HG02852 (cell line): ENCODE measurements at regions not wholly inside any gene's neighbourhood (a gene's known extent, or its start where the extent isn't known, plus 50 kb on each side); places are given as distances from the start of the nearest gene placed in this dataset.

Source experiments
- ATAC-seq: cut with Tn5 transposase; IDR thresholded peaks from one replicate; pipeline ENCODE4 v1.9.1; 2021; ENCODE audit warnings: mild to moderate bottlenecking, moderate library complexity; ENCODE audit not compliant: unreplicated experiment

DNA sequence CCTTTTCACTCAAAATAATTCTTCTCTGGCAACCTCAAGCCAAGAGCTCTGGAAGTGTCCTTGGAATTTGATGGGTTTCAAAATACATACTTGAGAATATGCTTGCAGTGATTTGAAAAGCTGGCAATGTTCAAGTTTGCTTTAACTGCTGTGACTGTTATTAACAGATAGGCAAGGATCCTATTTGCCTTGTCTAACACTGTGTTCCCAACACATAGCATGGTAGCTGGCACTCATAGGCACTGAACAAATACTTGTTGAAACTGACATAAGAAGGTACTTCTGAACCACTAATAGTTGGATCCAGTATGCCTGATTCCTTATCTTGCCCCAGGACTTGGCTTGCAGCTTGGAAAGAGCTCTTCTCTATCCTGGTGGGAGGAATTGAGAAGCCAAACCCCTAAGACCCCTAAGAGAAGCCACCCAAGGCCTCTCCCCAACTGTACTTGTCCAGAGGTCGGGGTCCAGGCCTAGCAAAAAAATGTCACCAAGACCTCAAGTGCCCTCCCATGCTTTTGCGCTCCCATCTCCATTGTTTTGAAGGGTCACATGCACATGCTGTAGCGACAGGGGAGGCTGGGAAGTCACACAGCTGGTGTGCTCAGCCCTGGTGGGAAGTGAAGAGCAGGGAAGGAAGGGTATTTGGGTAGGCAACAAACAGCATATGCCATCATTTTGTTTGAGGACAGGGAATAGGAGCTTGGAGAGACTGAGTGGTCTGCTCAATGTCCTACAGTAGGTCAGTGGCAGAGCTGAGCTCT lies 118.4 kb upstream of the HAAO start:
- no peak for ATAC-seq

DNA sequence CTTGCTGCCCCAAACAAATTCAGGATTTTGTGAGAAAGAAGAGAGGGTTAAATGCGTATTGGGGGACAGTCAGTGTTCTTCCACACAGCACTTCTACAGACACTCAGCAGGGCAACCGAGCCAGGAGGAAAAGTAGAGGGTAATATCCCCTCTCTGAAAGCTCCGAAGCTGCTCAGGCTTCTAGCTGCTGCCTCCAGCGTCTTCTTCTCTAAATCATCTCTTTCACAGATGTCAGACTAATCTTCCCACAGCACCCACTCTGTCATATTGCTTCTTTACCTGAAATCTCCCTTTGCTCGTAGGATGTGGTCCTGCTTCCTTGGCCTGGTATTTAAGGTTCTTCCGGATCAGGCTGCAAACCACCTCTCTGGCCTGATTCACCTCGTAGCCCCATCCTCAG lies 117.6 kb upstream of the HAAO start:
- no peak for ATAC-seq

DNA sequence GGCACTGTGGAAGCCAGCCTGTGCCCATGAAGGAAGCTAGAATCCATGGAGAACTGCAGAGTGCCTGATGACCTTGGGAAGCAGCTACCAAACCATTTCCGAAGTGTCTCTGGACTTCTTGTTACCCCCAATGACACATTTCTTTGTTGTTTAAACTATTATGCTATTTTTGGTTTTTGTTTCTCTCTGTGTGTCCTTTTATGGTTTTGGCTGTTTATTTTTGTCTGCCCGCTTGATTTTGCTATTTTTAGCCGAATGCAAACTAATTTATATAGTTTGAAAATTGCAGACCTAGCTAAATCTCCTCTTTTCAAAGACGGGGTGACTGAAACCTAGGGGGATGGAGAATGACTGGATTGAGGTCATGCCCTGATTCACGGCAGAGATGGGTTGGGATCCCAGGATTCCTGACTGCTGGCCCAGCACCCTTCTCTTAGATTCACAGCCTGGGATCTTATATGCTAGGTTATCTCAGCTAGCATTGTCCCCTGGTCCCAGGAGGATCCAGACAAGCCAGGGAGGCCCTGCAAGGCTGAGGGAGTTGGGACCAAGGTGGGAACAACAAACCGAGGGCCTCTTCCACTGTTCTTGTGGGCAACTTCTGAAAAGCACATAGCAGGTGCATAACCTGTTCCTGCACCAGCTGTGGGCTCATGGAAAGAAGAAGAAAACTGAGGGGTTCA lies 116.3 kb upstream of the HAAO start:
- ATAC-seq, result no peak

DNA sequence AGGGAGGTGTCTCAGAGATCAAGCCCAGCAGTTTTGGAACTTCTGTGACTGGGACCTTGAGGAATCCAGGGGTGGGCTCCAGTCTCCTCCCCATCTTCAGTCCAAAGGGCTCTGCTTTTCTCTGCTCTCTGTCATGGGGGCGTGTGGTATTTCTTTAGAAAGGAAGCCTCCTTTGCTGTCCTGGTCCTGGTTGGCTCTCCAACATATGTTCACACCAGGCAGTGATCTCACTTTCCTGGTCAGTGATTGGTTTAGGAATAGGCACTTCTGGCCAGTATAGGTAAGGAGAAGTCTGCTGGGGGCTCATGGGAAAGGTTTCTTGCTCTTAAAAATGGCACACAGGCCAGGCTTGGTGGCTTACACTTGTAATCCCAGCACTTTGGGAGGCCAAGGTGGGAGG lies 115.5 kb upstream of the HAAO start:
- no peak for ATAC-seq

DNA sequence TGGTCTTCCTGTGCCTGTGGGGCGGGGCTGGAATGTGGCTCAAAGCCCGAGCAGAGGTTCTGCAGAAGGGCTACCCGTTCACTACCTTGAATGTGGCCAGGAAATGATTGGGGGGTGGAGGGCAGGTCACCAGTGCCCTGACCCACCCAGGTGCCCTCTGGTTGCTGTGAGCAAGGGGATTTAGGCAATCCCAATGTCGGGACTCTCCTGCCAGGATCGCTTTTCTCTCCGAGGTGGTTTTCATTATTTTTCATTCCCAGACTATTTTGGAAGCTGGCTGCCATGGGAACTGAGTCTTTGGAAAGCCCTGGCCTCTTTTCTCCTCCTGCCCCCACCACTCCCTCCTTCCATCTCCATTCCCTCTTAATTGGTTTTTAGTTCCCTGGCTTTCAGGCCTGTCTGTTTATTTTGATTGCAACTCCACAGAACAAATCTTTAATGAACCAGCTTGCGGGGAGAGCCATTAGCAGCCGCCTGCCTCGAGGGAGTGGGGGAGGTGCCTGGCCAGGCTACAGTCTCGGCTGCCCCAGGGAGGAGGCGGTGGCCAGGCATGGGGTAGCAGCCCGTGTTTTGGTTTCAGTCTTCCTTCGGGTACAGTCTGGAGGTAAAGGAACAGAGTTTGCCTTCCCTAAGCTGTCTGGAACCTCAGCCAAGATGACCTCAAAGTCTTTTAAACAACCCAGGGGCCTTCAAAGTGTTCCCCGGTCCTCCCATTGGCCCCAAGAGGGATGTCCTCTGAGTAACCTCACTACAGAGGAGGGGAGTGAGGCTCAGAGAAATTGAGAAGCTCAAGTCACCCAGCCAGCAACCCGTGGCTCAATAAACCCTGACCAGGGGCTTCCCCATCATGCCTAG lies 114.4 kb upstream of the HAAO start:
- no peak for ATAC-seq

DNA sequence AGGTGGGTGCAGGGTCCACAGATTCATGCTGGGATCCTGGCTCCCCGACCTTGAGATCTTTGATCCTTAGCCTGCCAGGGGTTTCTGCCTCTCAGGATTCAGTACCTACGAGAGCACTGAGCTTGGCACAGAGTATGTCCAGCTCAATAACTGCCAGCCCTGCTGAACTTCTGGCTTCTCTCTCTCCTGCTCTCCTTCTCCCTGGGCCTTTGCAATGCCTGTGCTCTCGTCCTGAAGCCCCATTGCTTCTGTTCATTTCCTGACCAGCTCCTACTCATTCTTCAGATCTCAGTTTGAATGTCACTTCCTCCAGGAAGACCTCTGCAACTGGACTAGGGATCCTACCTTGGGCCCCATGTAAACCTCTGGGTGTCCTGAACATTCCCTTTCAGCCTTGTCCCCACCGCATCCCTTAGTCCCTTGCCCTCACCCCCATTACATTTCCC lies 113.8 kb upstream of the HAAO start:
- ATAC-seq, result no peak

DNA sequence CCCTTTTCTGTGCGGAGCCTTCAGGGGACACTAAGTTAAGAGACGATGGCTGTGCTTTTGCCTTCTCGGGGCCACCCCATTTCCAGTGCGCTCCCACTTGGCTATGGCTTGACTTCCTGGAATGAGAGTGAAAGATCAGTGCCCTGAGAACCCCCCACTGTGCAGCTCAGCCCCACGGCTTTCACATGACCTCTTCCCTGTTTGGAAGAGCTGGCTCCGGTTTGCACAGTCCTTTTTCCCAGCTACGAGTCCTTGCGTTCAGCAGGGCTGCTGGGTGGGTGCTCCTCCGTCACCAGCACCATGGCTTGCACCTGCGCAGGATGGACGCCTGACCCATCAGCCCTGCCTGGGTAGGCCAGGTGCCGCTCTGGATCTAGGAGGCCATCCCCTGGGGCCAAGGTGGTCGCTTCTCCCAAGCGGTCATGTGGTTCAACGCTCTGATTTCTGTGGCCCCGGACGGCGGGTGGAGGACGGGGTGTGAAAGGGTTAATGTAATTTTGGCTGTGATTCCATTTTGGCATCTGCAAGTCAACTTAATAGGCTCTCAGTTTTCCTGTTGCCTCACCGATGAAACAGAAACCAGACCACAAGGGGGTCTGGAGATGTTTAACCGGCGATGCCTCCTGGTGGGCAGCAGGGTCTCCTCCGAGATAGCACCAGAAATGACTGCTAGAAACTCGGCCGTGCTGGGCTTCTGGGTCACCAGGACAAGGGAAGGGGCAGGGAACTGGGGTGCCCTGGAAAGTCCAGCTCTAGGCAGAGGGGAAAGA lies 113.1 kb upstream of the HAAO start:
- ATAC-seq, result no peak

DNA sequence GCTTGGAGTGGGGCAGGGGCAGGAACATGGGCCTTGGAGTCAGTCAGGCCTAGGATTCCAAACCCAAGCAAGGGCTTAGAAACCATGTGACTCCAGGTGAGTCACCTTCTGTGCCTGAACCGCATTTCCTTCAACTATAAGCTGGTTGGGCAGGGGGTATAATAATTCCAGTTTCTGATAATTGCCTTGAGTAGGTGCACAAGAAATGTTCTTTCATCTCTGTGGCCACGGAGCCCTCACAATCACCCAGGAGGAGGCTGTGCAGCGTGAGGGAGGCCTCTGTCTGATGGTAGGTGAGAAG lies 112.1 kb upstream of the HAAO start:
- no peak for ATAC-seq

DNA sequence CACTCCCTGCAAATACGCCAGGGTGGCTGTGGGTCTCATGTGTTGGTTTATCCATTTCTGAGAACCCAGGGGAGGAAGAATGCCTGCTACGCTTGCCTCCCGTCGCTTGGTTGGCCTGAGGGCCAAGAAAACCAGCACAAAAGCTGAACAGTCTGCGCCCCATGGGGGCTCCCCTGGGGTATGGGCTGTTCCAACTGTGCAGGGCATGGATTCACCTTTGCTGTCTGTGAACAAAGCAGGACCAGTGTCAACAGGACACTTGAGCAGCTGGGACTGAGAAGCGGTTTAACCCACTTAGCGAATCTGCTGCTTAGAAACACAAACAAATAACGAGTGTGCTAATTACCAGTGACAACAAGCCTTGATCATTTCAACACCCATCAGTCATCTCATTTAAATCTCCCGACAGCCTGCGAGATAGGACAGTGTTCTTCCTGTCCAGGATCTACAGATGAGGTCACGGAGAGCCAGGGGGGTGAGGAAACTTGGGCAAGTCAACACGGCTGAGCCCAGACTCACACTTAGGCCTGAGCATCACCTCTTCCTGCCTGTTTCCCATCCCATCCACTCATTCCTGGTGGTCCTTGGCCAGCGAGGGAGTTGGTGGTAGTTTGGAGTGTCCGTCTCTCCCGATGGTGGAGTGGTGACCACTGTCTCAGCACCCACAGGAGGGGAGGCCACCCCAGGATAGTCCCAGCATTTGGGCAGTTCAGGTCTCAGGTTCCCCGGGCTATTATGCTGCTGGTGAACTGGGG lies 111.6 kb upstream of the HAAO start:
- no peak for ATAC-seq

DNA sequence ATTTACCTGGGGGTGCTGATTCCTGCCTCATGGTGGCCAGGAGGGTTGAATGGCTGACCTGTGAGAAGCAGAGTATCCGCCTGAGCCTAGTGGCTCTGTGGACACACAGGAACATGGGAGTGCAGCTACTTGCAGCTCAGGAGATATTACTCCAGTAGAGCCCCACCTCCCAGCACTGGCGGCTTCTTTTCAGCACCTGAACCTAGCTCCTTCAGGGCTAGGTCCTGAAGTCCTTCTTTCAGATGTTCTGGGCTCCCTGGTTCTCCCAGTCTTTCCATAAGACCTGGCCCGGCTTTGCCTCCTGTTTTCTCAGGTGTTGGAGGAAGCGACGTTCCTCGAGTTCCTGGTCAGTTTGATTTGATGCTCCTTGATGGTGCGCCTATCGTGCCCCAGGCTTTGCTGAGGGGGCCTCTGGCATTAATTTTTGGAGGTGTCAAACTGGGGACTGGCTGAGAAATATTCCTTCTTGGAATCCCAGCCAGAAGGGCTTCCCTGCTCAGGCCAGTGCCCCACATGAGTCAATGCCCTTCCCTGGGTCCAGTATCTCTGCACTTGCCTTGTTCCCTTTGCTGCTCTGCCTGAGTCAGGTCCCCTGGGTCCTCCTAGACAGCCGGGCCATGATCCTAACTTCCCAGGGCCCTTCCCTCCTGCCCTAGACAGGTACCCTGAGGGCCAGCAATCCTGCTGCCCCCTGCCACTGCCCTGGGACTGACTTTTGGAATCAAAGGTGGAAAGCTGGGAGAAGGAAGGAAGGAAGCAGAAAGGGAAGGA lies 110.7 kb upstream of the HAAO start:
- no peak for ATAC-seq

DNA sequence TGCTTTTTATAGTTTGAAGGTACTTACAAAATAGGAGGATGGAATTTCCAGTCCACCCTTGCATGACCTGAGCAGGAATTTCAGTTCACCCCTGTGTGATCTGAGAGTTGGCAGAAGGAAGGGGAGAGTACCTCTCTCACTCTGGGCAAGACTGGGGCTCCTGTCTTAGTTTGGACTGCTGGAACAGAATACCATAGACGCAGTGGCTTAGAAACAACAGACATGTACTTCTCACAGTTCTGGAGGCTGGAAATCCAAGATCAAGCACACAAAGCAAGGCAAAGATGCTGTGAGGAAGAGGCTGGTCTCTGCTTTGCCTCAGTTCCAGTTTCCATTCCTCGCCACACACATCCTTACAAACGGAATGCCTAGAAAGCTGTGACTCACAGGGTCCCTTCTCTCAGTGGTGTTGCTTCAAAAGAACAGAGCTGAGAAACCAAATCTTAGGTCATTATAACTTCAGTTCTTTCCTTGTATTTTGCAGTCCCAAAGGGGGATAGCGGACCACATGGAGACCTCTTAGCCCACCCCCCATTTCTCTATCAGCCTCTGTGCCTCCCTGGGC lies 108.8 kb upstream of the HAAO start:
- ATAC-seq, result no peak

DNA sequence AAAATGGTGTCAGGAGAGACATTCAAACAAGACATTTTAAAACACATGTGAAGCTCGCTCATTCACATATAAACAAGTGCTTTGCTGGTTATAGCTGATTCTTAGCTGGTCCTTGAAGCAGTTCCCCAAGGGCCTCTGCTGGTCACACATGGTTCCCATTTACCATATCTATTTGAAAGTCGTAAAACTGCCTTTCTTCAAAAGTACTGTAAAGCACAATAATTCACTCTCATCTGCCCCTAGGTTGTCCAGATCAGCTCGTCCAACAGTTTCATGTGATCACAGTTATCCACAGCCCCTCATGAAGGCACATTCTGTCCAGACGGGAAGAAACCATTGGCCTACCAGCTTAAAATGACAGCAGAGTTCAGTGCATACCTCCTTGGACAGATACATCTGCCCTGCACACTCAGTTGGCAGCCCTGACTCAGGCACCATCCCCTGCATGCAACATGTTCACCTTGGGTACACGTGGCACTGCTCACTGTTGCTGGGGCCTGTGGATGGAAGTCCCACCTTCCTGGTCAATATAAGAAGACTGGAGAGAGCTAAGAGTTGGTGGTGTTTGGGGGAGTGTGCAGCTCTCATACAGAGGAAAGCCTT lies 108.0 kb upstream of the HAAO start:
- ATAC-seq, result no peak

DNA sequence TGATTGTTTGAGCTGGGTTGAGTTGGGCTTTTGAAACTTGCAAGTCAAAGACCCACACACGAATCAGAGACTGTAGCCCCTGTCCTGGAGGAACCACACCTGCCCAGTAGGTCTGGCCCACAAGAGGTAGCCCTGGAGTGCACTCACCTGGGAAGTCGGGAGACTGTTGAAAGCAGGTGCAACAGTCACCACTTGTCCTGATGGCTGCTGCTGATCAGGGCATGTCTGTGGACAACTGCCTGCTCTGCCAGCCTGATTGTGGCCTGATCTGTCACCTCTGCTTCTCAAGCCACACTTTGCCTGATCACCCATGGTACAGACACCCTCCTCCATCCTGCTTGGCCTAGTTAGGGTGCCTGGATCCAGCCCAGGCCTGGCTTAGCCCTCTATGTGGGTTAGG lies 105.0 kb upstream of the HAAO start:
- ATAC-seq, result no peak

DNA sequence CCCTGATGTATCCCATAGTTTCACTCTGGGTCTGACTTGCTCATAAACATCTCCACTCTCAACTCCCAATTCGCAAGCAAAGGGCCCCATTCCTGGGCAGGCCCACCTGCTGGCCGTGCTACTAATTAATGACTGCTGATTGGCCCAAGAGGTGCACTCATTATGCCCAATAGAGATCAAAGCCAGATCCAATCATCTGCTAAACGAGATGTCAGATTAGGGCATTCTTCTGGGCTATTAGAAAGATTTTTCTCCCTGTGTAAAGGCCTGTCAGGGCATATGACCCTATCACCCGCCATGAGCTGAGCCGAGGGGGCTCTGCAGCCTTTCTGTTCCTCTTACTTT lies 103.4 kb upstream of the HAAO start:
- ATAC-seq, result no peak

DNA sequence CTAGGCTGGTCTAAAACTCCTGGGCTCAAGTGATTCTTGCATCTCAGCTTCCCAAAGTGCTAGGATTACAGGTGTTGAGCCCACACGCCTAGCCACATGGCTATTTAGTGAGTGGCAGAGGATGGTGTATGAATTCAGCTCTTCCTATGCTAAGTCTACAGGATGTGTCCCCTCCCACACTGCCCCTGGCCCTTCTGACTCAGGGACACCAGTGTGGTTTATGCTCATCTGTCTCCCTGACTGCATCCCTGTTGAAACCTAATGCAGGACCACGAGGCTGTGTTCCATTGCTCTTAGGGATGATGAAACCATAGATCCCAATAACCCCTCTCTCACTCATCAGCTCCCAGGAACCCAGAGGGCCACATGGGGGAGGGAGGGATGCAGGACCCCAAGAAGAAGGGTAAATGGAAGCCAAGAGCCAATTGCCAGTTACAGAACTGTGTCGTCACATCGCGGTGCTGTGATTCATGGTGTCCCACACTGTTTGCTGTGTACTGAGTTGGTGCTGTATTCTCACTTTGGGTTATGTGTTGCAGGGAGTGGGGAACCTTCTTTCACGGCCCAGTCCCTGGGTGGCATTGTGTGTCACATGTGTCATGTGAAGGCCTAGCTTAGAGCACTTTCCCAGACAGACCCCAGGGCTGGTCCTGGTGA lies 102.9 kb upstream of the HAAO start:
- no peak for ATAC-seq

DNA sequence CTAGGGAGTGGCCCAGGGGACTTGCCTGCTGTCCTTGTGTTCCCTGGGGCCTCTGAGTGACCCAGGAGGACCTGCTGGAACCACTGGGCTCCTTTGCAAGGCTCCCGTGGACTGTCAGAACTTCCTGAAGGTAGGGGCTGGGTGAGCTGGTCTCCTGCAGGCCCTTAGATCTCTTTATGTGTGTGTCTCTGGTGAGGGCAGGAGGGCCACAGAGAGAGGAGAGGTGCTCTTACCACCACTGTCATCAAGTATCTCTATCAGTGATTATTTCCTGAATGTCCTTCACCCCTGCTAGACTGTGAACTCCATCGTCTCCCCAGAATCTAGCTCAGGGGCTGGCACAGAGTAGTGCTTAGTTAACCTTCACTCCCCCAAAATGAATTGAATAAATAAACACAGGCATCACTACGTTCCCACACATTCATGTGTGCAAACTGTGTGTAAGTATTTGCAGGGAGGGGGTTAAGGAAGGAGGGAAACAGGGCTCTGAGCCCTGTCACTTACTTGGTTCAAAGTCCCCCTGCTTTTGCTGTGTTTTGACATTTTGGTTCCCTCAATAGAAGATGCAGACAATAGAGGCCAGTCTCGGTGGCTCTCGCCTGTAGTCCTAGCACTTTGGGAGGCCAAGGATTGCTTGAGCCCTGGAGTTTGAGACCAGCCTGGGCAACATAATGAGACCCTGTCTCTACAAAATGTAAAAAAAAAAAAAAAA lies 100.8 kb upstream of the HAAO start:
- ATAC-seq, result no peak

DNA sequence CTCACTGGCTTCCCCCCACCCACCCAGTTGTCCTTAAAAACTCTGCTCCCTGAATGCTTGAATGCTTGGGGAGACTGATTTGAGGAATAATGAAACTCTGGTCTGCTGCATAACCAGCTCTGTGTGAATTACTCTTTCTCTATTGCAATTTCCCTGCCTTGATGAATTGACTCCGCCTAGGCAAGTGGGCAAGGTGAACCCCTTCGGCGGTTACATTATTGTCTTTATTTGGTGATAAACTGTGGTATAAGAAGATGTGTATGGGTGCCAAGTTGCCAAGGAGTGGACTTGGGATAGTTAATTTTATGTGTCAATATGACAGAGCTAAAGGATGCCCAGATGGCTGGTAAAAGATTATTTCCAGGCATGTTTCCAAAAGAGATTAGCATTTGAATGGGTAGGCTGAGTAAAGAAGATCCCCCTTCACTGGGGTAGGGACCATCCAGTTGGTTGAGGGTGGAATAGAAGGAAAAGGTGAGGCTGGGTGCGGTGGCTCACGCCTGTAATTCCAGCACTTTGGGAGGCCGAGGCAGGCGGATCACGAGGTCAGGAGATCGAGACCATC lies 98.5 kb upstream of the HAAO start:
- ATAC-seq, result no peak
